GM12891 (cell line): ENCODE measurements at regions not wholly inside any gene's neighbourhood (a gene's known extent, or its start where the extent isn't known, plus 50 kb on each side); places are given as distances from the start of the nearest gene placed in this dataset.

Experiments
- DNase-seq: peaks from one replicate; pipeline ENCODE4 v3.0.0; 2011; ENCODE audit warnings: low spot score; ENCODE audit not compliant: insufficient read length
- FAIRE-seq: peaks from 2 replicates; lab custom pipeline; 2011; peaks lifted over from hg19 to GRCh38; lab: Jason Lieb, UNC
- PAX5 ChIP-seq: IDR thresholded peaks from 2 replicates; pipeline ENCODE4 v1.6.1; 2011; ENCODE audit warnings: low read length, moderate library complexity, mild to moderate bottlenecking; ENCODE audit not compliant: insufficient read depth, severe bottlenecking
- POLR2A ChIP-seq: IDR thresholded peaks from 2 replicates; pipeline ENCODE4 v1.6.1; 2011; ENCODE audit warnings: low read depth, low read length, control low read depth
- POLR2AphosphoS5 ChIP-seq: IDR thresholded peaks from 2 replicates; pipeline ENCODE4 v1.6.1; 2011; ENCODE audit warnings: low read depth, low read length, control low read depth
- POU2F2 ChIP-seq: IDR thresholded peaks from 2 replicates; pipeline ENCODE4 v1.6.1; 2011; ENCODE audit warnings: low read depth, mild to moderate bottlenecking, control low read depth, low read length, moderate library complexity
- SPI1 ChIP-seq: IDR thresholded peaks from 2 replicates; pipeline ENCODE4 v1.6.1; 2011; ENCODE audit warnings: low read depth, low read length, control low read depth
- TAF1 ChIP-seq: IDR thresholded peaks from 2 replicates; pipeline ENCODE4 v1.6.1; 2011; ENCODE audit warnings: low read depth, low read length, control low read depth

GRCh38 chr11:81422402-81422801, 1311.3 kb downstream of the FAM181B start:
- no peak for FAIRE-seq
- DNase-seq = no peak
- TF ChIP-seq POLR2A (no peak), PAX5 (no peak), POLR2AphosphoS5 (no peak), TAF1 (no peak), POU2F2 (no peak), SPI1 (no peak)

GRCh38 chr11:81421251-81421860, 1312.3 kb downstream of the FAM181B start:
- DNase-seq = no peak
- TF ChIP-seq PAX5 (no peak), POLR2AphosphoS5 (no peak), POLR2A (no peak), POU2F2 (no peak), TAF1 (no peak), SPI1 (no peak)
- no peak for FAIRE-seq

GRCh38 chr11:81420668-81421250, 1312.9 kb downstream of the FAM181B start:
- FAIRE-seq (no peak), DNase-seq (no peak)
- TF ChIP-seq POU2F2 (no peak), TAF1 (no peak), PAX5 (no peak), SPI1 (no peak), POLR2A (no peak), POLR2AphosphoS5 (no peak)

- DNase-seq (no peak), FAIRE-seq (no peak)
- no peak for TF ChIP-seq POU2F2
- TF ChIP-seq POLR2AphosphoS5 = no peak
- TF ChIP-seq SPI1 = no peak
- TF ChIP-seq PAX5 = no peak
- no peak for TF ChIP-seq TAF1
- no peak for TF ChIP-seq POLR2A
These were observed 1336.3 kb downstream of the FAM181B start for GRCh38 chr11:81397316-81397715.

GRCh38 chr11:81394311-81394710, 1339.4 kb downstream of the FAM181B start:
- TF ChIP-seq SPI1 (no peak), POU2F2 (no peak), TAF1 (no peak), PAX5 (no peak), POLR2AphosphoS5 (no peak), POLR2A (no peak)
- FAIRE-seq = no peak
- DNase-seq = no peak

- no peak for DNase-seq
- TF ChIP-seq POLR2AphosphoS5 (no peak), POLR2A (no peak), POU2F2 (no peak), PAX5 (no peak), SPI1 (no peak), TAF1 (no peak)
- no peak for FAIRE-seq
These were observed 1345.3 kb downstream of the FAM181B start for GRCh38 chr11:81388326-81388725.

- no peak for FAIRE-seq
- DNase-seq = no peak
These were observed 1353.3 kb downstream of the FAM181B start for GRCh38 chr11:81380395-81380794.

GRCh38 chr11:81377418-81377817, 1356.2 kb downstream of the FAM181B start:
- TF ChIP-seq POU2F2 (no peak), SPI1 (no peak), PAX5 (no peak)
- FAIRE-seq = no peak
- DNase-seq = no peak

More at GRCh38 chr11:81380395-81380794, 1353.3 kb downstream of the FAM181B start:
- no peak for TF ChIP-seq POU2F2

- no peak for FAIRE-seq
- DNase-seq = no peak
- TF ChIP-seq TAF1 = no peak
- TF ChIP-seq PAX5 = no peak
- TF ChIP-seq POU2F2 = no peak
- TF ChIP-seq SPI1 = no peak
These were observed 1359.7 kb downstream of the FAM181B start for GRCh38 chr11:81373986-81374385.

GRCh38 chr11:81368192-81368591, 1365.5 kb downstream of the FAM181B start:
- TF ChIP-seq SPI1 (no peak), POLR2AphosphoS5 (no peak), POU2F2 (no peak)
- FAIRE-seq = no peak
- DNase-seq = no peak
